SK-N-SH (cell line): ENCODE measurements at regions not wholly inside any gene's neighbourhood (a gene's known extent, or its start where the extent isn't known, plus 50 kb on each side); places are given as distances from the start of the nearest gene placed in this dataset.

Experiments
- CTCF ChIA-PET: fragments of 300-600, 350-600 bp; formaldehyde crosslinking; extraction: SDS; loops from one replicate; lab custom pipeline; 2021; lab: Yijun Ruan, JAX
- POLR2A ChIA-PET: fragments of 350-600 bp; sonication (Branson Sonifier 250); formaldehyde crosslinking; extraction: SDS; loops from one replicate; lab custom pipeline; 2020; ENCODE audit warnings: antibody characterized with exemption, inconsistent platforms; lab: Yijun Ruan, JAX
- DNase-seq: peaks from one replicate; pipeline ENCODE4 v3.0.0; 2012
- H2AFZ ChIP-seq: fragments of 200-600 bp; sonication (generic); 2 replicates; pipeline ENCODE4 v1.8.1; 2016; ENCODE audit warnings: antibody characterized with exemption, mild to moderate bottlenecking, low read depth
- H3F3A ChIP-seq: fragments of 200-600 bp; sonication (generic); replicated peaks from 2 replicates; pipeline ENCODE3; 2016; ENCODE audit warnings: antibody characterized with exemption, mild to moderate bottlenecking; ENCODE audit not compliant: insufficient read depth
- H3K27ac ChIP-seq, 2 experiments: fragments of 200-500 bp in 1 of 2; fragments of 200-600 bp in 1 of 2; sonication (Bioruptor generic) in 1 of 2; sonication (generic), shearing (Covaris generic) in 1 of 2; 2 replicates each; pipeline versions ENCODE4 v1.5.1 to v1.6.1; 2014 to 2016; ENCODE audit warnings: low read depth in 2 of 2, inconsistent platforms in 1 of 2, low read length in 1 of 2, mild to moderate bottlenecking in 1 of 2, mixed read lengths in 1 of 2
- H3K27me3 ChIP-seq: fragments of 200-600 bp; sonication (generic), shearing (Covaris generic); 2 replicates; pipeline ENCODE4 v1.6.1; 2016; ENCODE audit warnings: mixed run types; ENCODE audit not compliant: insufficient read depth
- H3K36me3 ChIP-seq, 2 experiments: fragments of 200-500 bp in 1 of 2; fragments of 200-600 bp in 1 of 2; sonication (Bioruptor generic) in 1 of 2; sonication (generic) in 1 of 2; replicated peaks in 1 of 2; 2 replicates each; pipeline versions ENCODE3 to v1.5.1; 2014 to 2016; ENCODE audit warnings: low read length in 1 of 2, mild to moderate bottlenecking in 1 of 2; ENCODE audit not compliant: insufficient read depth in 2 of 2, control insufficient read depth in 1 of 2
- H3K4me1 ChIP-seq, 2 experiments: fragments of 200-500 bp in 1 of 2; fragments of 200-600 bp in 1 of 2; sonication (Bioruptor generic) in 1 of 2; sonication (generic), shearing (Covaris generic) in 1 of 2; 2 replicates each; pipeline versions ENCODE4 v1.5.1 to v1.6.1; 2014 to 2016; ENCODE audit warnings: low read depth in 1 of 2, low read length in 1 of 2, mixed run types in 1 of 2; ENCODE audit not compliant: insufficient read depth in 2 of 2, control insufficient read depth in 1 of 2
- H3K4me2 ChIP-seq: fragments of 200-600 bp; sonication (generic), shearing (Covaris generic); 2 replicates; pipeline ENCODE4 v1.6.1; 2017; ENCODE audit warnings: mixed run types
- H3K4me3 ChIP-seq, 2 experiments: fragments of 200-500 bp in 1 of 2; fragments of 200-600 bp in 1 of 2; sonication (Bioruptor generic) in 1 of 2; sonication (generic), shearing (Covaris generic) in 1 of 2; 2 replicates each; pipeline versions ENCODE4 v1.5.1 to v1.8.1; 2014 to 2016; ENCODE audit warnings: low read depth in 2 of 2, inconsistent platforms in 1 of 2, low read length in 1 of 2, mild to moderate bottlenecking in 1 of 2, mixed read lengths in 1 of 2, moderate library complexity in 1 of 2
- H3K79me2 ChIP-seq: fragments of 200-600 bp; sonication (generic); 2 replicates; pipeline ENCODE4 v1.8.1; 2017; ENCODE audit warnings: mild to moderate bottlenecking; ENCODE audit not compliant: insufficient read depth
- H3K9ac ChIP-seq: fragments of 200-600 bp; sonication (generic); 2 replicates; pipeline ENCODE4 v1.6.1; 2017; ENCODE audit warnings: mixed run types
- H3K9me2 ChIP-seq: fragments of 200-600 bp; sonication (generic); 2 replicates; pipeline ENCODE4 v1.6.1; 2017; ENCODE audit warnings: mixed run types
- H3K9me3 ChIP-seq: fragments of 200-600 bp; sonication (generic); 2 replicates; pipeline ENCODE4 v1.6.1; 2017; ENCODE audit warnings: mixed run types, mild to moderate bottlenecking, moderate library complexity
- H4K20me1 ChIP-seq: fragments of 200-600 bp; sonication (generic); 2 replicates; pipeline ENCODE4 v1.6.1; 2017; ENCODE audit warnings: mild to moderate bottlenecking, mixed run types; ENCODE audit not compliant: insufficient read depth
- CHD2 ChIP-seq: fragments of 150-350 bp; IDR thresholded peaks from 2 replicates; pipeline ENCODE4 v1.6.1; 2018; ENCODE audit warnings: low read length; ENCODE audit not compliant: partially characterized antibody
- ELF1 ChIP-seq: IDR thresholded peaks from 2 replicates; pipeline ENCODE4 v1.4.0; 2012
- GABPA ChIP-seq: IDR thresholded peaks from 2 replicates; pipeline ENCODE4 v1.4.0; 2012; ENCODE audit warnings: low read depth, mild to moderate bottlenecking
- NFIC ChIP-seq: IDR thresholded peaks from 2 replicates; pipeline ENCODE4 v1.4.0; 2012; ENCODE audit warnings: borderline replicate concordance
- RCOR1 ChIP-seq: fragments of 150-350 bp; IDR thresholded peaks from 2 replicates; pipeline ENCODE4 v1.6.1; 2017; ENCODE audit warnings: antibody characterized with exemption, low read length
- RXRA ChIP-seq: IDR thresholded peaks from 2 replicates; pipeline ENCODE4 v1.4.0; 2012; ENCODE audit warnings: low read depth, mild to moderate bottlenecking, borderline replicate concordance
- SIN3A ChIP-seq: IDR thresholded peaks from 2 replicates; pipeline ENCODE4 v1.6.1; 2012; ENCODE audit warnings: low read depth, mild to moderate bottlenecking, low read length, moderate library complexity, borderline replicate concordance
- WGBS: methylation state at CpG from one replicate; pipeline ENCODE4 v1.1.6; 2017; ENCODE audit warnings: low lambda C conversion rate; 5-methylcytosine and 5-hydroxymethylcytosine counted together
- TF ChIP-seq, protein P1 (sequence below): IDR thresholded peaks from 2 replicates; pipeline ENCODE4 v1.6.1; 2012; ENCODE audit warnings: mild to moderate bottlenecking, low read depth, low read length, moderate library complexity
- TF ChIP-seq, protein P2 (sequence below): fragments of 200-600 bp; sonication (generic); IDR thresholded peaks from 2 replicates; pipeline ENCODE4 v1.6.1; 2017; ENCODE audit warnings: antibody characterized with exemption, mild to moderate bottlenecking, moderate library complexity
- TF ChIP-seq, protein P3 (sequence below): IDR thresholded peaks from 2 replicates; pipeline ENCODE4 v1.4.0; 2012; ENCODE audit warnings: low read depth, borderline replicate concordance

DNA sequence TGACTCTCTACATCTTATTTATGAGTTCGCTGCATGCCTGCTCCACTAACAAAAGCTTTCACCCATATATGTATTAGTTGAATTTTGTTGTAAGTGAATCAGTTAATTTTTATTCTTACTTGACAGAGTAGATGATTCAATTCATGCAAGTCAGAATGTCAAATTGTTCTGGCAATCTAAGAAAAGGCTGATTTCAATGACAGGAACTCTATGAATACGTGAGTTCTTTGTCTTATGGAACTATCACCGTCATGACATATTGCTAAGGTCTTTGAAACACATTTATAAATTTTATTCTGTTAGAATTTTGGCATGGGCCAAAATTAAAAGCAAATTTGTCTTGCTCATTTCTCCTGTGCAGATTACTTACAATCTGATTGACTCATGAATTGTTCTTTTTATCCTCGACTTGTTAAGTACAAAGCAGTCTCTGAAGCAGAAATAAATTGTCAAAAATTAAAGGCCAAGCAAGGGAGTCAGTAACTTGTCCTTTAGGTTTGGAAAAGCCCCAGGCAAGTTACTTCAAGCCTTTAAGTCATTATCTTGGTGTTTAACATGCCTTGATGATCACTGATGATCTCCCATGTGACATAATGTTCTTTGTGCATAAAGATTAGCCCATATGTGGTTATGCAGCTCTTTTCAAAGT lies 89.0 kb upstream of the GC start:
- Histone ChIP-seq H3K4me3 (no peak overlapping the region), H3F3A (no peaks in the 10 kb centered on the region), H3K9me2 (no peaks in the 10 kb centered on the region), H3K27ac (no peak overlapping the region), H2AFZ (no peak overlapping the region), H3K9ac (no peak overlapping the region), H4K20me1 (no peaks in the 10 kb centered on the region), H3K27me3 (no peaks in the 10 kb centered on the region), H3K9me3 (no peaks in the 10 kb centered on the region), H3K79me2 (no peaks in the 10 kb centered on the region), H3K36me3 (no peaks in the 10 kb centered on the region), H3K4me1 (no peaks in the 10 kb centered on the region), H3K4me2 (no peak overlapping the region)
- TF ChIP-seq NFIC, result no peak
- TF ChIP-seq SIN3A, result no peak
- TF ChIP-seq, protein P1, sequence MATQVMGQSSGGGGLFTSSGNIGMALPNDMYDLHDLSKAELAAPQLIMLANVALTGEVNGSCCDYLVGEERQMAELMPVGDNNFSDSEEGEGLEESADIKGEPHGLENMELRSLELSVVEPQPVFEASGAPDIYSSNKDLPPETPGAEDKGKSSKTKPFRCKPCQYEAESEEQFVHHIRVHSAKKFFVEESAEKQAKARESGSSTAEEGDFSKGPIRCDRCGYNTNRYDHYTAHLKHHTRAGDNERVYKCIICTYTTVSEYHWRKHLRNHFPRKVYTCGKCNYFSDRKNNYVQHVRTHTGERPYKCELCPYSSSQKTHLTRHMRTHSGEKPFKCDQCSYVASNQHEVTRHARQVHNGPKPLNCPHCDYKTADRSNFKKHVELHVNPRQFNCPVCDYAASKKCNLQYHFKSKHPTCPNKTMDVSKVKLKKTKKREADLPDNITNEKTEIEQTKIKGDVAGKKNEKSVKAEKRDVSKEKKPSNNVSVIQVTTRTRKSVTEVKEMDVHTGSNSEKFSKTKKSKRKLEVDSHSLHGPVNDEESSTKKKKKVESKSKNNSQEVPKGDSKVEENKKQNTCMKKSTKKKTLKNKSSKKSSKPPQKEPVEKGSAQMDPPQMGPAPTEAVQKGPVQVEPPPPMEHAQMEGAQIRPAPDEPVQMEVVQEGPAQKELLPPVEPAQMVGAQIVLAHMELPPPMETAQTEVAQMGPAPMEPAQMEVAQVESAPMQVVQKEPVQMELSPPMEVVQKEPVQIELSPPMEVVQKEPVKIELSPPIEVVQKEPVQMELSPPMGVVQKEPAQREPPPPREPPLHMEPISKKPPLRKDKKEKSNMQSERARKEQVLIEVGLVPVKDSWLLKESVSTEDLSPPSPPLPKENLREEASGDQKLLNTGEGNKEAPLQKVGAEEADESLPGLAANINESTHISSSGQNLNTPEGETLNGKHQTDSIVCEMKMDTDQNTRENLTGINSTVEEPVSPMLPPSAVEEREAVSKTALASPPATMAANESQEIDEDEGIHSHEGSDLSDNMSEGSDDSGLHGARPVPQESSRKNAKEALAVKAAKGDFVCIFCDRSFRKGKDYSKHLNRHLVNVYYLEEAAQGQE, result no peak
- TF ChIP-seq CHD2, result no peak
- no peak for TF ChIP-seq GABPA
- TF ChIP-seq, protein P2, sequence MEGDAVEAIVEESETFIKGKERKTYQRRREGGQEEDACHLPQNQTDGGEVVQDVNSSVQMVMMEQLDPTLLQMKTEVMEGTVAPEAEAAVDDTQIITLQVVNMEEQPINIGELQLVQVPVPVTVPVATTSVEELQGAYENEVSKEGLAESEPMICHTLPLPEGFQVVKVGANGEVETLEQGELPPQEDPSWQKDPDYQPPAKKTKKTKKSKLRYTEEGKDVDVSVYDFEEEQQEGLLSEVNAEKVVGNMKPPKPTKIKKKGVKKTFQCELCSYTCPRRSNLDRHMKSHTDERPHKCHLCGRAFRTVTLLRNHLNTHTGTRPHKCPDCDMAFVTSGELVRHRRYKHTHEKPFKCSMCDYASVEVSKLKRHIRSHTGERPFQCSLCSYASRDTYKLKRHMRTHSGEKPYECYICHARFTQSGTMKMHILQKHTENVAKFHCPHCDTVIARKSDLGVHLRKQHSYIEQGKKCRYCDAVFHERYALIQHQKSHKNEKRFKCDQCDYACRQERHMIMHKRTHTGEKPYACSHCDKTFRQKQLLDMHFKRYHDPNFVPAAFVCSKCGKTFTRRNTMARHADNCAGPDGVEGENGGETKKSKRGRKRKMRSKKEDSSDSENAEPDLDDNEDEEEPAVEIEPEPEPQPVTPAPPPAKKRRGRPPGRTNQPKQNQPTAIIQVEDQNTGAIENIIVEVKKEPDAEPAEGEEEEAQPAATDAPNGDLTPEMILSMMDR, result no peak
- TF ChIP-seq, protein P3, sequence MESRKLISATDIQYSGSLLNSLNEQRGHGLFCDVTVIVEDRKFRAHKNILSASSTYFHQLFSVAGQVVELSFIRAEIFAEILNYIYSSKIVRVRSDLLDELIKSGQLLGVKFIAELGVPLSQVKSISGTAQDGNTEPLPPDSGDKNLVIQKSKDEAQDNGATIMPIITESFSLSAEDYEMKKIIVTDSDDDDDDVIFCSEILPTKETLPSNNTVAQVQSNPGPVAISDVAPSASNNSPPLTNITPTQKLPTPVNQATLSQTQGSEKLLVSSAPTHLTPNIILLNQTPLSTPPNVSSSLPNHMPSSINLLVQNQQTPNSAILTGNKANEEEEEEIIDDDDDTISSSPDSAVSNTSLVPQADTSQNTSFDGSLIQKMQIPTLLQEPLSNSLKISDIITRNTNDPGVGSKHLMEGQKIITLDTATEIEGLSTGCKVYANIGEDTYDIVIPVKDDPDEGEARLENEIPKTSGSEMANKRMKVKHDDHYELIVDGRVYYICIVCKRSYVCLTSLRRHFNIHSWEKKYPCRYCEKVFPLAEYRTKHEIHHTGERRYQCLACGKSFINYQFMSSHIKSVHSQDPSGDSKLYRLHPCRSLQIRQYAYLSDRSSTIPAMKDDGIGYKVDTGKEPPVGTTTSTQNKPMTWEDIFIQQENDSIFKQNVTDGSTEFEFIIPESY, result no peak
- TF ChIP-seq RXRA, result no peak
- TF ChIP-seq ELF1, result no peak
- no peak for TF ChIP-seq RCOR1
- 6% methylated on average over 4 of the region's 4 CpGs for WGBS
- POLR2A ChIA-PET, result no interaction called here
- DNase-seq, result no peak
- CTCF ChIA-PET, result no interaction called here
